ENCODE measurements at regions not wholly inside any gene's neighbourhood (a gene's known extent, or its start where the extent isn't known, plus 50 kb on each side); places are given as distances from the start of the nearest gene placed in this dataset.

GRCh38 chr5:135221696-135222095 lies 177.3 kb downstream of the MACROH2A1 start:
- no peaks in the 10 kb centered on the region for H3K36me3 ChIP-seq (ENCODE audit: control insufficient read depth, insufficient read depth, low read length)
- no peaks in the 10 kb centered on the region for H3K27me3 ChIP-seq (ENCODE audit: control insufficient read depth, insufficient read depth, low read length)
- intact Hi-C loops (cut with micrococcal nuclease): no loop called here
- no peak for TF ChIP-seq CTCF (IDR thresholded peaks at IDR 0.05)
- 77% methylated on average over 2 of the region's 2 CpGs for WGBS (ENCODE audit: insufficient coverage)
- H3K27ac ChIP-seq (ENCODE audit: low read length): no peak overlapping the region
- Mint-ChIP-seq H3K36me3 (no peaks in the 10 kb centered on the region), H3K4me3 (no peak overlapping the region), H3K27ac (no peak overlapping the region), H3K4me1 (no peaks in the 10 kb centered on the region), H3K27me3 (ENCODE audit: low read depth in 2 of 2) (peaks cover 3 to 7% of the 10 kb centered on the region in 2 donors), H3K9me3 (no peaks in the 10 kb centered on the region)
- H3K9me3 ChIP-seq (ENCODE audit: control insufficient read depth, insufficient read depth, low read length): no peaks in the 10 kb centered on the region
- ATAC-seq: no peak
- H3K4me3 ChIP-seq (ENCODE audit: low read length): no peak overlapping the region
- no peaks in the 10 kb centered on the region for H3K4me1 ChIP-seq (ENCODE audit: control insufficient read depth, insufficient read depth, low read length)
- no peak for DNase-seq

DNA sequence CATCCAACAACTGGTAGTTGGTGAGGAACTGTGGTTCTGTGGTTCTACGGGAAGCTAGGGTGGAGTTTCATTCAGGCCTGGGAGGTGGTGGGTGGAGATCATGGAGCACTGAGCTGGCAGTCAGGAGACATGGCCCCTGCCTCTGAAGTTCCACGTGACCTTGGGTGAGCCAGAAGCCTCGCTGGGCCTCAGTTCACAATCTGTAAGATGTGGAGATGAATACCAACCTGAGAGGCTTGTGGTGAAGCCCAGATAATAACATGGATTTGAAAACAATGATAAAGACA lies 177.9 kb downstream of the MACROH2A1 start:
- H3K27ac ChIP-seq (ENCODE audit: low read length): no peak overlapping the region
- Mint-ChIP-seq H3K9me3 (no peaks in the 10 kb centered on the region), H3K4me1 (no peaks in the 10 kb centered on the region), H3K27ac (no peak overlapping the region), H3K27me3 (ENCODE audit: low read depth in 2 of 2) (peaks cover 3 to 7% of the 10 kb centered on the region in 2 donors), H3K4me3 (no peak overlapping the region), H3K36me3 (no peaks in the 10 kb centered on the region)
- intact Hi-C loops (cut with micrococcal nuclease): no loop called here
- H3K9me3 ChIP-seq (ENCODE audit: control insufficient read depth, insufficient read depth, low read length): no peaks in the 10 kb centered on the region
- no peak for TF ChIP-seq CTCF (IDR thresholded peaks at IDR 0.05)
- 80% methylated on average over 3 of the region's 3 CpGs for WGBS (ENCODE audit: insufficient coverage)
- H3K27me3 ChIP-seq (ENCODE audit: control insufficient read depth, insufficient read depth, low read length): no peaks in the 10 kb centered on the region
- no peaks in the 10 kb centered on the region for H3K4me1 ChIP-seq (ENCODE audit: control insufficient read depth, insufficient read depth, low read length)
- ATAC-seq: no peak
- H3K36me3 ChIP-seq (ENCODE audit: control insufficient read depth, insufficient read depth, low read length): no peaks in the 10 kb centered on the region
- H3K4me3 ChIP-seq (ENCODE audit: low read length): no peak overlapping the region
- no peak for DNase-seq

GRCh38 chr5:135220394-135221186 lies 178.4 kb downstream of the MACROH2A1 start:
- Mint-ChIP-seq H3K4me1 (no peaks in the 10 kb centered on the region), H3K27me3 (ENCODE audit: low read depth in 2 of 2) (peaks cover 7 to 8% of the 10 kb centered on the region in 2 donors), H3K36me3 (no peaks in the 10 kb centered on the region), H3K9me3 (no peaks in the 10 kb centered on the region), H3K27ac (no peak overlapping the region), H3K4me3 (no peak overlapping the region)
- 88% methylated on average over 7 of the region's 7 CpGs for WGBS (ENCODE audit: insufficient coverage)
- no peak for DNase-seq
- H3K9me3 ChIP-seq (ENCODE audit: control insufficient read depth, insufficient read depth, low read length): no peaks in the 10 kb centered on the region
- intact Hi-C loops (cut with micrococcal nuclease): no loop called here
- H3K4me1 ChIP-seq (ENCODE audit: control insufficient read depth, insufficient read depth, low read length): no peaks in the 10 kb centered on the region
- no peaks in the 10 kb centered on the region for H3K27me3 ChIP-seq (ENCODE audit: control insufficient read depth, insufficient read depth, low read length)
- TF ChIP-seq CTCF (IDR thresholded peaks at IDR 0.05): no peak
- no peak for ATAC-seq
- H3K27ac ChIP-seq (ENCODE audit: low read length): no peak overlapping the region
- no peak overlapping the region for H3K4me3 ChIP-seq (ENCODE audit: low read length)
- H3K36me3 ChIP-seq (ENCODE audit: control insufficient read depth, insufficient read depth, low read length): no peaks in the 10 kb centered on the region

GRCh38 chr5:135219868-135220267 lies 179.2 kb downstream of the MACROH2A1 start:
- Histone ChIP-seq H3K36me3 (ENCODE audit: control insufficient read depth, insufficient read depth, low read length) (no peaks in the 10 kb centered on the region), H3K9me3 (ENCODE audit: control insufficient read depth, insufficient read depth, low read length) (no peaks in the 10 kb centered on the region), H3K27me3 (ENCODE audit: control insufficient read depth, insufficient read depth, low read length) (no peaks in the 10 kb centered on the region), H3K4me3 (ENCODE audit: low read length) (no peak overlapping the region), H3K4me1 (ENCODE audit: control insufficient read depth, insufficient read depth, low read length) (no peaks in the 10 kb centered on the region), H3K27ac (ENCODE audit: low read length) (no peak overlapping the region)
- intact Hi-C loops (cut with micrococcal nuclease): no loop called here
- Mint-ChIP-seq H3K4me1 (no peaks in the 10 kb centered on the region), H3K9me3 (no peaks in the 10 kb centered on the region), H3K4me3 (no peak overlapping the region), H3K36me3 (no peaks in the 10 kb centered on the region), H3K27ac (no peak overlapping the region), H3K27me3 (ENCODE audit: low read depth in 2 of 2) (peaks cover 7 to 9% of the 10 kb centered on the region in 2 donors)
- WGBS (ENCODE audit: insufficient coverage): 86% methylated on average over 3 of the region's 3 CpGs
- TF ChIP-seq CTCF (IDR thresholded peaks at IDR 0.05): no peak
- ATAC-seq: no peak
- no peak for DNase-seq
